Suprapubic skin (tissue), 3 donors: ENCODE measurements at regions not wholly inside any gene's neighbourhood (a gene's known extent, or its start where the extent isn't known, plus 50 kb on each side); places are given as distances from the start of the nearest gene placed in this dataset.

Experiments used
- POLR2A ChIP-seq, 2 donors: fragments of 450-650 bp; IDR thresholded peaks; one replicate each; pipeline ENCODE4 v1.6.1; 2017; ENCODE audit warnings: antibody characterized with exemption in 2 of 2, mild to moderate bottlenecking in 2 of 2, moderate library complexity in 2 of 2
- TF ChIP-seq, protein P1 (sequence below), 2 donors: fragments of 200-600 bp in 1 of 2; fragments of 450-650 bp in 1 of 2; sonication (generic) in 1 of 2; IDR thresholded peaks; one replicate each; pipeline ENCODE4 v1.5.1; 2016 to 2019; ENCODE audit warnings: antibody characterized with exemption in 2 of 2, mild to moderate bottlenecking in 1 of 2, moderate library complexity in 1 of 2

DNA sequence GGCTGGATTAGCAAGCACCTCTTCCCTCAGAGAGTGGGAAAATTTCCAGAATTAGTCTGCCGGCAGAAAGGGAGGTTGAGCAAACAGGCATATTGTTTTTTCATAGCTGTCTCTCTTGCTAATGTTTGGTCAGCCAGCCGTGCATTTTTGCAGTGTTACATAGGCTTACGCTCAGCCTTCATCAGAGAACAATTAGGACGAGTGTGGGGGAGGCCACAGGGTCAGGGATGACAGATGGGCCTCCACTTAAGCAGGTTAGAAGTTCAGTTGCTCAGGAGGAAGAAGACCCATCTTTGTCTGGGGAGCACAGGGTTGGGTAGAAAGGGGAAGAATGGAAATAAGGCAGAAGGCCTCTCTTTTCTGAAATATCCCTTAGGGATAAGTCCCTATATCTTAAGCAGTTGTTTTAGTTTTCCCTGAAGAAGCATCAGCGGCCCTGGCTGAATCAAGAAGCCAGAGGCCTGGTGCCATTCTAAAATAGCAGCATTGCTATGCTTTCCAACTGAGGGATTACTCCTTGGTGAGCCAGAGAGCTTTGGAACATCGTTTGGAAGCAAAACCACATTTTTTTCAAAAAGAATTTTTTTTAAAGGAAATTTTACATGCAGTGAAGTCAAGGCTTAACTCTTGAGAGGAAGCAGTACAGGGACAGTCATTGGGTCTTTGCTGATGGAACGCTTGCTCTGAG is 118.8 kb downstream of the SMIM20 start:
- TF ChIP-seq, protein P1, sequence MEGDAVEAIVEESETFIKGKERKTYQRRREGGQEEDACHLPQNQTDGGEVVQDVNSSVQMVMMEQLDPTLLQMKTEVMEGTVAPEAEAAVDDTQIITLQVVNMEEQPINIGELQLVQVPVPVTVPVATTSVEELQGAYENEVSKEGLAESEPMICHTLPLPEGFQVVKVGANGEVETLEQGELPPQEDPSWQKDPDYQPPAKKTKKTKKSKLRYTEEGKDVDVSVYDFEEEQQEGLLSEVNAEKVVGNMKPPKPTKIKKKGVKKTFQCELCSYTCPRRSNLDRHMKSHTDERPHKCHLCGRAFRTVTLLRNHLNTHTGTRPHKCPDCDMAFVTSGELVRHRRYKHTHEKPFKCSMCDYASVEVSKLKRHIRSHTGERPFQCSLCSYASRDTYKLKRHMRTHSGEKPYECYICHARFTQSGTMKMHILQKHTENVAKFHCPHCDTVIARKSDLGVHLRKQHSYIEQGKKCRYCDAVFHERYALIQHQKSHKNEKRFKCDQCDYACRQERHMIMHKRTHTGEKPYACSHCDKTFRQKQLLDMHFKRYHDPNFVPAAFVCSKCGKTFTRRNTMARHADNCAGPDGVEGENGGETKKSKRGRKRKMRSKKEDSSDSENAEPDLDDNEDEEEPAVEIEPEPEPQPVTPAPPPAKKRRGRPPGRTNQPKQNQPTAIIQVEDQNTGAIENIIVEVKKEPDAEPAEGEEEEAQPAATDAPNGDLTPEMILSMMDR (IDR thresholded peaks at IDR 0.05): no peak
- TF ChIP-seq POLR2A (IDR thresholded peaks at IDR 0.05): no peak
